HL-60 (cell line): ENCODE measurements at regions not wholly inside any gene's neighbourhood (a gene's known extent, or its start where the extent isn't known, plus 50 kb on each side); places are given as distances from the start of the nearest gene placed in this dataset.

Experiments
- DNase-seq, 2 experiments: peaks; one replicate each; pipeline ENCODE4 v3.0.0-alpha.2; 2010 to 2020; ENCODE audit warnings: low read depth in 1 of 2, low spot score in 1 of 2
- H3K27ac ChIP-seq: fragments of 250-450 bp; sonication (Bioruptor Pico); replicated peaks from 2 replicates; pipeline ENCODE4 v1.5.1; 2020; ENCODE audit warnings: mild to moderate bottlenecking, moderate library complexity
- H3K27me3 ChIP-seq: fragments of 250-450 bp; sonication (Bioruptor Pico); 2 replicates; pipeline ENCODE4 v1.5.1; 2021; ENCODE audit warnings: mild to moderate bottlenecking, moderate library complexity; ENCODE audit not compliant: insufficient read depth, poor library complexity, severe bottlenecking
- H3K4me3 ChIP-seq: replicated peaks from 2 replicates; pipeline ENCODE4 v1.5.1; 2011; ENCODE audit warnings: mild to moderate bottlenecking, control low read depth, low read length; ENCODE audit not compliant: insufficient read depth
- CTCF ChIP-seq: IDR thresholded peaks from one replicate; pipeline ENCODE4 v1.5.1; 2011; ENCODE audit warnings: low read length, control low read depth, inconsistent platforms; ENCODE audit not compliant: insufficient read depth
- GABPA ChIP-seq: IDR thresholded peaks from 2 replicates; pipeline ENCODE4 v1.6.1; 2012; ENCODE audit warnings: low read depth
- POLR2AphosphoS5 ChIP-seq: IDR thresholded peaks from 2 replicates; pipeline ENCODE4 v1.6.1; 2012; ENCODE audit warnings: low read depth
- REST ChIP-seq: IDR thresholded peaks from 2 replicates; pipeline ENCODE4 v1.6.1; 2012; ENCODE audit warnings: low read depth; ENCODE audit not compliant: insufficient replicate concordance
- SPI1 ChIP-seq: IDR thresholded peaks from 2 replicates; pipeline ENCODE4 v1.6.1; 2012; ENCODE audit warnings: low read depth, mild to moderate bottlenecking, borderline replicate concordance

- TF ChIP-seq GABPA, result no peak
- TF ChIP-seq POLR2AphosphoS5, result no peak
- TF ChIP-seq REST, result no peak
- TF ChIP-seq CTCF, result no peak
- no peak for TF ChIP-seq SPI1
- no peak for DNase-seq
- Histone ChIP-seq H3K27ac (no peak overlapping the region), H3K27me3 (no peaks in the 10 kb centered on the region), H3K4me3 (no peak overlapping the region)
These were observed 159.7 kb downstream of the FAT3 start for GRCh38 chr11:92384358-92384757.

- H3K27ac ChIP-seq, result no peak overlapping the region
- TF ChIP-seq CTCF (no peak), SPI1 (no peak), GABPA (no peak), POLR2AphosphoS5 (no peak)
- DNase-seq, result no peak
- H3K27me3 ChIP-seq, result no peaks in the 10 kb centered on the region
- H3K4me3 ChIP-seq, result no peak overlapping the region
These were observed 160.2 kb downstream of the FAT3 start for GRCh38 chr11:92384802-92385201.

GRCh38 chr11:92386577-92386976 lies 162.0 kb downstream of the FAT3 start:
- Histone ChIP-seq H3K27me3 (no peaks in the 10 kb centered on the region), H3K27ac (no peak overlapping the region), H3K4me3 (no peak overlapping the region)
- TF ChIP-seq POLR2AphosphoS5 (no peak), SPI1 (no peak), CTCF (no peak), REST (no peak)
- DNase-seq, result no peak

- TF ChIP-seq GABPA, result no peak
- no peak for TF ChIP-seq POLR2AphosphoS5
- no peak for TF ChIP-seq SPI1
- TF ChIP-seq CTCF, result no peak
- TF ChIP-seq REST, result no peak
- no peak for DNase-seq
- Histone ChIP-seq H3K4me3 (no peak overlapping the region), H3K27me3 (no peaks in the 10 kb centered on the region), H3K27ac (no peak overlapping the region)
These were observed 163.2 kb downstream of the FAT3 start for GRCh38 chr11:92387859-92388258.
